Liver (tissue), 3 donors: ENCODE measurements at regions not wholly inside any gene's neighbourhood (a gene's known extent, or its start where the extent isn't known, plus 50 kb on each side); places are given as distances from the start of the nearest gene placed in this dataset.

Source experiments
- HNF4A ChIP-seq, 2 donors: conservative IDR thresholded peaks; 2 replicates each; pipeline ENCODE4 v1.6.1; 2016; ENCODE audit warnings: antibody characterized with exemption in 2 of 2, mild to moderate bottlenecking in 2 of 2
- RAD21 ChIP-seq, 2 donors: IDR thresholded peaks; 2 replicates each; pipeline ENCODE4 v1.6.1; 2016; ENCODE audit warnings: antibody characterized with exemption in 2 of 2, mild to moderate bottlenecking in 2 of 2
- TAF1 ChIP-seq: conservative IDR thresholded peaks from 2 replicates; pipeline ENCODE4 v1.6.1; 2016; ENCODE audit warnings: antibody characterized with exemption, mild to moderate bottlenecking
- YY1 ChIP-seq: IDR thresholded peaks from 2 replicates; pipeline ENCODE4 v1.6.1; 2016; ENCODE audit warnings: antibody characterized with exemption, mild to moderate bottlenecking
- TF ChIP-seq, protein P1 (sequence below): fragments of 150-350 bp; IDR thresholded peaks from 2 replicates; pipeline ENCODE4 v1.5.1; 2017; ENCODE audit warnings: improper control_type of control experiment, low read depth, low read length; ENCODE audit not compliant: missing input control
- donor health status: healthy.
- donor health status: healthy.

DNA sequence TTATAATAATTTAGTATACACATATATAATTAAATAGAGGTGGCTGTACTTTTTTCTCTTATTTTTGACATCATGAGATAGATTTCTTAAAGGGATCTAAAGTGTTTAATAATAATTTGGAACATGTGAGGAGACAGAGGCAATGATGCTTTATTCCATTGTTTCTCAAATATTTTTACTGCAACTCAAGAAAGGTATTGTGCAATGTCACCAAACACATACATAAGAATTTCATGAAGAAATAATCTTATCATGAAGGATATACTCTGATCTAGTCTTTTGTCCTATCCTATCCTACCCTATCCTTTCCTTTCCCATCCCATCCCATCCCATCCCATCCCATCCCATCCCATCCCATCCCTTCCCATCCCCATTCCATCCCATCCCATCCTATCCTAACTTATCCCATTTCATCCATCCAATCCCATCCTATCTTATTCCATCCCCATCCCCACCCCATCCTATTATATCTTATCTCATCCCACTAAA is 232.1 kb upstream of the SMIM21 start:
- TF ChIP-seq, protein P1, sequence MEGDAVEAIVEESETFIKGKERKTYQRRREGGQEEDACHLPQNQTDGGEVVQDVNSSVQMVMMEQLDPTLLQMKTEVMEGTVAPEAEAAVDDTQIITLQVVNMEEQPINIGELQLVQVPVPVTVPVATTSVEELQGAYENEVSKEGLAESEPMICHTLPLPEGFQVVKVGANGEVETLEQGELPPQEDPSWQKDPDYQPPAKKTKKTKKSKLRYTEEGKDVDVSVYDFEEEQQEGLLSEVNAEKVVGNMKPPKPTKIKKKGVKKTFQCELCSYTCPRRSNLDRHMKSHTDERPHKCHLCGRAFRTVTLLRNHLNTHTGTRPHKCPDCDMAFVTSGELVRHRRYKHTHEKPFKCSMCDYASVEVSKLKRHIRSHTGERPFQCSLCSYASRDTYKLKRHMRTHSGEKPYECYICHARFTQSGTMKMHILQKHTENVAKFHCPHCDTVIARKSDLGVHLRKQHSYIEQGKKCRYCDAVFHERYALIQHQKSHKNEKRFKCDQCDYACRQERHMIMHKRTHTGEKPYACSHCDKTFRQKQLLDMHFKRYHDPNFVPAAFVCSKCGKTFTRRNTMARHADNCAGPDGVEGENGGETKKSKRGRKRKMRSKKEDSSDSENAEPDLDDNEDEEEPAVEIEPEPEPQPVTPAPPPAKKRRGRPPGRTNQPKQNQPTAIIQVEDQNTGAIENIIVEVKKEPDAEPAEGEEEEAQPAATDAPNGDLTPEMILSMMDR: no peak
- TF ChIP-seq TAF1: no peak
- no peak for TF ChIP-seq HNF4A (conservative IDR thresholded peaks at IDR 0.05)
- no peak for TF ChIP-seq RAD21 (IDR thresholded peaks at IDR 0.05)
- no peak for TF ChIP-seq YY1
